Parathyroid adenoma (tissue), 2 donors: ENCODE measurements at regions not wholly inside any gene's neighbourhood (a gene's known extent, or its start where the extent isn't known, plus 50 kb on each side); places are given as distances from the start of the nearest gene placed in this dataset.
"Not testable (repeated sequence)": the region's sequence is repeated elsewhere in the genome, so short reads cannot be mapped to it uniquely, and the experiment has no call there.

ENCODE experiments used
- H2AFZ ChIP-seq: fragments of 300-600 bp; sonication (generic); one replicate; pipeline ENCODE4 v1.7.0; 2017; ENCODE audit warnings: antibody characterized with exemption, mild to moderate bottlenecking
- H3K27ac ChIP-seq: fragments of 300-600 bp; sonication (generic); one replicate; pipeline ENCODE4 v1.7.0; 2017
- H3K27me3 ChIP-seq: fragments of 300-600 bp; sonication (generic); one replicate; pipeline ENCODE4 v1.7.0; 2017; ENCODE audit warnings: low read length; ENCODE audit not compliant: control insufficient read depth, insufficient read depth
- H3K36me3 ChIP-seq: fragments of 300-600 bp; sonication (generic); one replicate; pipeline ENCODE4 v1.7.0; 2017; ENCODE audit warnings: low read length; ENCODE audit not compliant: control insufficient read depth, insufficient read depth
- H3K4me1 ChIP-seq: fragments of 300-600 bp; sonication (generic); one replicate; pipeline ENCODE4 v1.7.0; 2017; ENCODE audit warnings: control low read depth
- H3K4me2 ChIP-seq: fragments of 300-600 bp; sonication (generic); one replicate; pipeline ENCODE4 v1.7.0; 2017; ENCODE audit warnings: low read length
- H3K4me3 ChIP-seq: fragments of 300-600 bp; sonication (generic); one replicate; pipeline ENCODE4 v1.7.0; 2017; ENCODE audit warnings: low read depth, low read length
- H3K79me2 ChIP-seq: fragments of 300-600 bp; sonication (generic); one replicate; pipeline ENCODE4 v1.7.0; 2017; ENCODE audit warnings: control low read depth
- H3K9ac ChIP-seq: fragments of 300-600 bp; sonication (generic); one replicate; pipeline ENCODE4 v1.7.0; 2017; ENCODE audit warnings: mild to moderate bottlenecking
- H3K9me3 ChIP-seq: fragments of 300-600 bp; sonication (generic); one replicate; pipeline ENCODE4 v1.7.0; 2017; ENCODE audit warnings: low read length; ENCODE audit not compliant: control insufficient read depth
- CTCF ChIP-seq: fragments of 300-600 bp; sonication (generic); IDR thresholded peaks from one replicate; pipeline ENCODE4 v1.7.0; 2017; ENCODE audit warnings: antibody characterized with exemption, mild to moderate bottlenecking
- donor health status: primary hyperparathyroidism.

- Histone ChIP-seq H3K4me1 (no peaks in the 10 kb centered on the region), H2AFZ (no peak overlapping the region), H3K36me3 (no peaks in the 10 kb centered on the region), H3K79me2 (no peaks in the 10 kb centered on the region), H3K27me3 (no peaks in the 10 kb centered on the region), H3K9ac (no peak overlapping the region), H3K9me3 (no peaks in the 10 kb centered on the region), H3K27ac (no peak overlapping the region), H3K4me2 (no peak overlapping the region), H3K4me3 (no peak overlapping the region)
- no peak for TF ChIP-seq CTCF
These were observed 136.4 kb upstream of the TAS2R1 start for GRCh38 chr5:9766581-9766980.

GRCh38 chr5:9765419-9766140 lies 135.4 kb upstream of the TAS2R1 start:
- Histone ChIP-seq H3K27me3 (no peaks in the 10 kb centered on the region), H3K4me3 (no peak overlapping the region), H3K36me3 (no peaks in the 10 kb centered on the region), H2AFZ (no peak overlapping the region), H3K9me3 (no peaks in the 10 kb centered on the region), H3K27ac (no peak overlapping the region), H3K4me1 (no peaks in the 10 kb centered on the region), H3K79me2 (no peaks in the 10 kb centered on the region), H3K4me2 (no peak overlapping the region), H3K9ac (no peak overlapping the region)
- no peak for TF ChIP-seq CTCF

DNA sequence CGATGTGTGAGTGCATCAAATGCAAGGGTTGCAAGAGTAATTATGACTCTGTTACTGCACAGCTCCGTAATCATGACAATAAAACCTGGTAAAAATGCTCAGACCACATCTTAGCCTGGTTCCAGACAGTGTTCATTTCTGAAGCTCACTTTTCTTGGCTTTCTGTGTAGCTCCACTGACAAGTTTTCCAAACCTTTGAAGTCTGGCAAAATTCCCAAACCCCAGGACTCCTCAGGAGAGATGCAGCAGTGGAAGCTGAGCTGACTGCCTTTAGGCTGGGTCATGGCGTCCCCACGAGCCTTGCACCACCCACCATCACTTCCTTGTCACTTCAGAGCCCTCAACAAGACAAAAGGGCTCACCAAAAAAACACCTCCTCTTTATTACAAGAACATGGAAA lies 131.6 kb upstream of the TAS2R1 start:
- H3K4me3 ChIP-seq, result no peak overlapping the region
- no peaks in the 10 kb centered on the region for H3K79me2 ChIP-seq
- no peak for TF ChIP-seq CTCF
- H3K4me2 ChIP-seq, result no peak overlapping the region
- no peaks in the 10 kb centered on the region for H3K27me3 ChIP-seq
- H3K27ac ChIP-seq, result no peak overlapping the region
- H3K9ac ChIP-seq, result no peak overlapping the region
- no peaks in the 10 kb centered on the region for H3K36me3 ChIP-seq
- H2AFZ ChIP-seq, result no peak overlapping the region
- H3K4me1 ChIP-seq, result no peaks in the 10 kb centered on the region
- H3K9me3 ChIP-seq, result no peaks in the 10 kb centered on the region

DNA sequence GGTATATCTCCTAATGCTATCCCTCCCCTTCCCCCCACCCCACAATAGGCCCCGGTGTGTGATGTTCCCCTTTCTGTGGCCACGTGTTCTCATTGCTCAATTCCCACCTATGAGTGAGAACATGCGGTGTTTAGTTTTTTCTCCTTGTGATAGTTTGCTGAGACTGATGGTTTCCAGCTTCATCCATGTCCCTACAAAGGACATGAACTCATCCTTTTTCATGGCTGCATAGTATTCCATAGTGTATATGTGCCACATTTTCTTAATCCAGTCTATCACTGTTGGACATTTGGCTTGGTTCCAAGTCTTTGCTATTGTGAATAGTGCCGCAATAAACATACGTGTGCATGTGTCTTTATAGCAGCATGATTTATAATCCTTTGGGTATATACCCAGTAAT lies 122.5 kb upstream of the TAS2R1 start:
- H3K9ac ChIP-seq, H3K4me1 ChIP-seq, H3K4me3 ChIP-seq, H3K4me2 ChIP-seq, H3K36me3 ChIP-seq, H2AFZ ChIP-seq, H3K79me2 ChIP-seq, H3K27me3 ChIP-seq, H3K9me3 ChIP-seq, H3K27ac ChIP-seq: not testable (repeated sequence)

DNA sequence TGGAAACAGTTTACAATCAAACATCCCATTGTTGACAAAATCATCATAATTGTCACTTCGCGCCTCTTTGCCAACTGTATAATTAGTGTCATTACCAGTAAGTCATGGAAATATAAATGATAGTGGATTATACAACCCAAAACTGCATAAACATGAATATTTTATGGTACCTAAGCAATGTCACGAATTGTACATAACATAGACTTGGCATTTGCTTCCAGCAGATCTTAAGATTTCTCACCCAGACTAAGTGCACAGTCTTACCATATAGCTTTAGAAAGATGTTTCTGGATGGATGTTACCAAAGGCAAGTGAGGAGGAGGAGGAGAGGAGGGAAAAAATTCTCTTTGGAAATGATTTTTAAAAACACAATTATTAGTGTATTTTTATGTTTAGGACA lies 113.4 kb upstream of the TAS2R1 start:
- TF ChIP-seq CTCF, result no peak

More for the DNA sequence above, 113.4 kb upstream of the TAS2R1 start:
- Histone ChIP-seq H3K9ac (no peak overlapping the region), H3K4me2 (no peak overlapping the region), H3K36me3 (no peaks in the 10 kb centered on the region), H3K27ac (no peak overlapping the region), H3K4me1 (no peaks in the 10 kb centered on the region), H2AFZ (no peak overlapping the region), H3K4me3 (no peak overlapping the region), H3K9me3 (no peaks in the 10 kb centered on the region), H3K79me2 (no peaks in the 10 kb centered on the region), H3K27me3 (no peaks in the 10 kb centered on the region)
